Right lobe of liver (tissue), 6 donors: ENCODE measurements at regions not wholly inside any gene's neighbourhood (a gene's known extent, or its start where the extent isn't known, plus 50 kb on each side); places are given as distances from the start of the nearest gene placed in this dataset.

Experiments used
- ATAC-seq, 4 donors: fragments of 200-7000 bp; cut with Tn5 transposase; one replicate each; pipeline ENCODE4 v1.9.1; 2020; ENCODE audit warnings: mild to moderate bottlenecking in 4 of 4, moderate library complexity in 4 of 4
- DNase-seq, 3 donors: peaks; one replicate each; pipeline ENCODE4 v3.0.0-alpha.2; 2020
- H3K27ac ChIP-seq, 3 donors: fragments of 200-600 bp; one replicate each; pipeline ENCODE4 v1.8.0; 2022
- H3K27me3 ChIP-seq, 2 donors: fragments of 200-600 bp; one replicate each; pipeline ENCODE4 v1.8.0; 2022
- H3K36me3 ChIP-seq, 4 donors: fragments of 200-600 bp; sonication (generic) in 1 of 4; one replicate each; pipeline versions ENCODE4 v1.5.1 to v1.8.0; 2017 to 2022; ENCODE audit warnings: control low read depth in 1 of 4
- H3K4me1 ChIP-seq, 4 donors: fragments of 200-600 bp; sonication (generic) in 1 of 4; one replicate each; pipeline versions ENCODE4 v1.5.1 to v1.8.0; 2017 to 2022; ENCODE audit warnings: control low read depth in 1 of 4
- H3K4me3 ChIP-seq, 3 donors: fragments of 200-600 bp; one replicate each; pipeline ENCODE4 v1.8.0; 2022
- H3K9me3 ChIP-seq, 4 donors: fragments of 200-600 bp; sonication (generic) in 1 of 4; one replicate each; pipeline versions ENCODE4 v1.5.1 to v1.8.0; 2017 to 2022; ENCODE audit warnings: control low read depth in 1 of 4
- POLR2A ChIP-seq: fragments of 450-650 bp; IDR thresholded peaks from one replicate; pipeline ENCODE4 v1.6.1; 2017; ENCODE audit warnings: antibody characterized with exemption, mild to moderate bottlenecking
- WGBS: methylation state at CpG from one replicate; pipeline ENCODE4 v1.1.6; 2018; ENCODE audit warnings: low coverage, low lambda C conversion rate; ENCODE audit not compliant: insufficient coverage; ENCODE audit errors: missing lambda C conversion rate; 5-methylcytosine and 5-hydroxymethylcytosine counted together
- intact Hi-C, 2 donors: fragments of 100-400 bp; cut with DNase I; formaldehyde crosslinking; loops; one replicate each; pipeline versions ENCODE4 v1.11.2 to v1.14.1; 2022
- TF ChIP-seq, protein P1 (sequence below), 4 donors: fragments of 200-600 bp in 3 of 4; fragments of 450-650 bp in 1 of 4; IDR thresholded peaks; one replicate each; pipeline versions ENCODE4 v1.5.1 to v1.8.0; 2016 to 2022; ENCODE audit warnings: antibody characterized with exemption in 4 of 4, mild to moderate bottlenecking in 2 of 4
- donor health status: DM: no; HTN: yes; CAD: no.
- donor health status: DM: no; HTN: no; CAD: no.
- donor health status: DM: no; HTN: no; CAD: no.
- donor health status: DM: no; HTN: yes; CAD: no.
- donor health status: DM: no; HTN: yes; CAD: no.

- no peak overlapping the region for H3K27ac ChIP-seq
- no peak overlapping the region for H3K4me3 ChIP-seq
- no peak for TF ChIP-seq POLR2A
- TF ChIP-seq, protein P1, sequence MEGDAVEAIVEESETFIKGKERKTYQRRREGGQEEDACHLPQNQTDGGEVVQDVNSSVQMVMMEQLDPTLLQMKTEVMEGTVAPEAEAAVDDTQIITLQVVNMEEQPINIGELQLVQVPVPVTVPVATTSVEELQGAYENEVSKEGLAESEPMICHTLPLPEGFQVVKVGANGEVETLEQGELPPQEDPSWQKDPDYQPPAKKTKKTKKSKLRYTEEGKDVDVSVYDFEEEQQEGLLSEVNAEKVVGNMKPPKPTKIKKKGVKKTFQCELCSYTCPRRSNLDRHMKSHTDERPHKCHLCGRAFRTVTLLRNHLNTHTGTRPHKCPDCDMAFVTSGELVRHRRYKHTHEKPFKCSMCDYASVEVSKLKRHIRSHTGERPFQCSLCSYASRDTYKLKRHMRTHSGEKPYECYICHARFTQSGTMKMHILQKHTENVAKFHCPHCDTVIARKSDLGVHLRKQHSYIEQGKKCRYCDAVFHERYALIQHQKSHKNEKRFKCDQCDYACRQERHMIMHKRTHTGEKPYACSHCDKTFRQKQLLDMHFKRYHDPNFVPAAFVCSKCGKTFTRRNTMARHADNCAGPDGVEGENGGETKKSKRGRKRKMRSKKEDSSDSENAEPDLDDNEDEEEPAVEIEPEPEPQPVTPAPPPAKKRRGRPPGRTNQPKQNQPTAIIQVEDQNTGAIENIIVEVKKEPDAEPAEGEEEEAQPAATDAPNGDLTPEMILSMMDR (IDR thresholded peaks at IDR 0.05) = no peak
- ATAC-seq = no peak
- DNase-seq = no peak
- H3K9me3 ChIP-seq = no peaks in the 10 kb centered on the region
- H3K36me3 ChIP-seq = no peaks in the 10 kb centered on the region
- H3K4me1 ChIP-seq = no peaks in the 10 kb centered on the region
- intact Hi-C loops = no loop called here
- H3K27me3 ChIP-seq = no peaks in the 10 kb centered on the region
These were observed 88.9 kb downstream of the CCDC185 start for GRCh38 chr1:223482132-223482531.

DNA sequence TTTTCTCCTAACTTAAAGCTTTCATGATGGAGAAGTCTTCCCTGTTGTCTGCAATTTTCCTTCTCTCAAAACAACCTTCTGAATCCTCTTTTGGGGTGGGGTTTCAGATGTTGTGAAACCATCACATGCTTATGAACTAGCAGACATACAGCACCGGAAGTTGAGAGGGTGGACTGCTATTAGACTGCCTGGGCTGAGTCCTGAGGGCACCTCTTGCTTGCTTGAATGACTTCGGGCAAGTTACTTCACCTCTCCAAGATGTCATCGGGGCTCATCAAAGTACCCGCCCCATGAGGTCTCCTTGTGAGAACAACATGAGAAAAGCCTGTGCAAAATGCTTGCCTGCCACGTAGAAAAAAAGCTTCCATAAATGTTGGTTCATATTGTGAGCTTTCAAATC lies 89.6 kb downstream of the CCDC185 start:
- no peak for ATAC-seq
- intact Hi-C loops = no loop called here

DNA sequence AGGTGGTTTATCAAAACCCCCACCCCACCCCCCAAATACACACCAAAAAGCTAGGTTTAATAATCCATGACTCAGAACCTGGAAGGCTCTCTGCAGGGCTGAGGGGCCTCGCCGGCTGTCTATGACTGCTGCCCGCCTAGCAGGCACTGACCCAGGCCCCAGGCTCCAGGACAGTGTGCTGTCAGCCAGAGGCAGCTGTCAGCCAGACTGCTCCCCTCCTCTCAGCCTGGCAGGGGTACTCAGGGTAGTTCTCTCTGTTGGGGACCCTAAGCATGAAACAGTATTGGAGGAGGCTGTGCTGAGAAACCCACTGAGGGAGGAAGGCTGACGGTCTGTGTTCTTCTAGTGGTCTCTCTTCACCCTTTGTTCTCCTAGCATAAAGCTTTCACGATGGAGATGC lies 90.3 kb downstream of the CCDC185 start:
- ATAC-seq (no peak), DNase-seq (peak in 1 of 3 donors; percentile 30)
- WGBS = 14% methylated on average over 1 of the region's 5 CpGs
- Histone ChIP-seq H3K27ac (no peak overlapping the region), H3K4me3 (no peak overlapping the region), H3K27me3 (no peaks in the 10 kb centered on the region), H3K4me1 (no peaks in the 10 kb centered on the region), H3K36me3 (no peaks in the 10 kb centered on the region), H3K9me3 (no peaks in the 10 kb centered on the region)
- no peak for TF ChIP-seq POLR2A
- TF ChIP-seq, protein P1 (IDR thresholded peaks at IDR 0.05) = no peak
- intact Hi-C loops = no loop called here

More for the DNA sequence above, 89.6 kb downstream of the CCDC185 start:
- TF ChIP-seq, protein P1 (IDR thresholded peaks at IDR 0.05) = no peak
- TF ChIP-seq POLR2A = no peak
- no peak for DNase-seq
- Histone ChIP-seq H3K36me3 (no peaks in the 10 kb centered on the region), H3K4me3 (no peak overlapping the region), H3K9me3 (no peaks in the 10 kb centered on the region), H3K27me3 (no peaks in the 10 kb centered on the region), H3K4me1 (no peaks in the 10 kb centered on the region), H3K27ac (no peak overlapping the region)
- 68% methylated on average over 5 of the region's 5 CpGs for WGBS

DNA sequence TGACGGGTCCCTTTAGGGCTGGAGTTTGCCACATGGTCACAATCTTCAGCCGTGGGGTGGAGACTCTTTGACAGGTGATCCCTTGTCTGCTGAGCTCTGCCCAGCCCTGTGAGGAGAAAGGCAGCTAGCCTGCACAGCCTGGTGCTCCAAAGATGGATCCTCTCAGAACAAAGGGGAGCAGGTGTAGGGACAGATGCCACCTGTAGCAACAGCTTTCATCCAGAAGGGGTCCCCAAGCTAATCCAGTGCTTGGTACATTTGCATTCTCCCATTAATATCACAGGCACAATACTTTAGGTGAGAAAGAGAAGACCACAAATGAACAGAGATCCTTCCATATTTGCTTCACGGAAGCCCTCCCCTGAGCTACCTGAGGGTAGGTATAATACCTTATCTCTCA lies 93.2 kb downstream of the CCDC185 start:
- Histone ChIP-seq H3K4me1 (no peaks in the 10 kb centered on the region), H3K4me3 (no peak overlapping the region), H3K27ac (no peak overlapping the region), H3K27me3 (no peaks in the 10 kb centered on the region), H3K9me3 (no peaks in the 10 kb centered on the region), H3K36me3 (no peaks in the 10 kb centered on the region)
- ATAC-seq (no peak), DNase-seq (no peak)
- WGBS = 43% methylated on average over 3 of the region's 3 CpGs
- intact Hi-C loops = no loop called here
- no peak for TF ChIP-seq POLR2A
- TF ChIP-seq, protein P1 (IDR thresholded peaks at IDR 0.05) = no peak
